Right atrium auricular region (tissue), 2 donors: ENCODE measurements at regions not wholly inside any gene's neighbourhood (a gene's known extent, or its start where the extent isn't known, plus 50 kb on each side); places are given as distances from the start of the nearest gene placed in this dataset.

Source experiments
- DNase-seq: peaks from one replicate; pipeline ENCODE4 v3.0.0-alpha.2; 2019; ENCODE audit warnings: low spot score
- H3K27ac ChIP-seq, 2 donors: fragments of 200-600 bp; sonication (generic); 1 replicate in 1 of 2; 2 replicates in 1 of 2; pipeline ENCODE4 v1.5.1; 2016 to 2019
- H3K27me3 ChIP-seq, 2 donors: fragments of 200-600 bp; sonication (generic); one replicate each; pipeline versions ENCODE4 v1.5.1 to v1.6.0; 2017 to 2019
- H3K36me3 ChIP-seq: fragments of 200-600 bp; sonication (generic); one replicate; pipeline ENCODE4 v1.5.1; 2016
- H3K4me1 ChIP-seq, 2 donors: fragments of 200-600 bp; sonication (generic); one replicate each; pipeline versions ENCODE4 v1.5.1 to v1.6.0; 2017 to 2019
- H3K4me3 ChIP-seq, 2 donors: fragments of 200-600 bp; sonication (generic); 1 replicate in 1 of 2; 2 replicates in 1 of 2; pipeline ENCODE4 v1.5.1; 2017 to 2019; ENCODE audit warnings: mild to moderate bottlenecking in 1 of 2, moderate library complexity in 1 of 2
- H3K9me3 ChIP-seq, 2 donors: fragments of 200-600 bp; sonication (generic); one replicate each; pipeline ENCODE4 v1.5.1; 2019
- CTCF ChIP-seq, 2 donors: fragments of 200-600 bp; sonication (generic); IDR thresholded peaks; one replicate each; pipeline ENCODE4 v1.5.1; 2019; ENCODE audit warnings: antibody characterized with exemption in 2 of 2

- Histone ChIP-seq H3K27ac (no peak overlapping the region), H3K4me3 (no peak overlapping the region), H3K9me3 (peaks cover 0 to 1% of the 10 kb centered on the region in 2 donors), H3K36me3 (no peaks in the 10 kb centered on the region), H3K4me1 (no peaks in the 10 kb centered on the region), H3K27me3 (no peaks in the 10 kb centered on the region)
- DNase-seq, result no peak
- no peak for TF ChIP-seq CTCF (IDR thresholded peaks at IDR 0.05)
These were observed 90.4 kb downstream of the NUP35 start for GRCh38 chr2:183214680-183215079.

DNA sequence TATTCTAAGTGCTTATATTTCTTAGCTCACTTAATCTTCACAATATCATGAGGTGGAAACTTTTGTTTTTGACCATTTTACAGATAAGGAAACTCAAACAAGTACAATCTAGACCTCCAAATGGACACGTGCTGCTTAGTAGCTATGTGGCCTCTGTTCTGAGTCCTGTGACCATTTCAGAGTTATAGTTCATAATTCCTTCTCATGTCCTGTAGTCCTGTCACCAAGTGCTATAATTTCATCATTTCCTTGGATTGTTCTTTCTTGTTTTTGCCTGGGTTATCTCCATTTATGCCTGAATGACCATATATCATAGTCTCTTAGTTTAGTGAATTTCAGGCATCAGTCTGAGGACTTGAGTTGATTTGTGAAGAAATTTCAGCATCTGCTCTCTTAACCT lies 91.7 kb downstream of the NUP35 start:
- no peak for TF ChIP-seq CTCF (IDR thresholded peaks at IDR 0.05)
- H3K27ac ChIP-seq, result no peak overlapping the region
- H3K27me3 ChIP-seq, result no peaks in the 10 kb centered on the region
- H3K4me1 ChIP-seq, result no peaks in the 10 kb centered on the region
- no peak overlapping the region for H3K4me3 ChIP-seq
- DNase-seq, result no peak
- H3K9me3 ChIP-seq, result no peaks in the 10 kb centered on the region
- no peaks in the 10 kb centered on the region for H3K36me3 ChIP-seq

DNA sequence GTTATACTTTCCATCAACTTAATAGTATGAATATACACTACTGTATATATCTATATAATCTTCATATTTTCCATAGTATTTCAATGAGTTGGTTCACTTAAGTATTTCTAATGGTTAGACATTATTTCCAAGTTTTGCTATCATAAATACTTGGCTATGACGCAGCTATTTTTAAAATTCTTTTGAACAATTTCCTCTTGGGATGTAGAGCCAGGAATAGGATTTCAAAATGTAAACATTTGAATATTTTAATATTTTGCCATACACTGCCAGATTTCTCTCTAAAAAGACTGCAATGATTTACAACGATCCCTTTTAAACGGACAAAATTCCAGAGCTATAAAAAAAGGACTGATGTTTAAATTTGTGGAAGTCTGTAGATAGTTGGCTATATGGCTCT lies 95.6 kb downstream of the NUP35 start:
- no peak overlapping the region for H3K27ac ChIP-seq
- no peaks in the 10 kb centered on the region for H3K36me3 ChIP-seq
- no peak overlapping the region for H3K4me3 ChIP-seq
- no peak for DNase-seq
- no peaks in the 10 kb centered on the region for H3K4me1 ChIP-seq
- no peaks in the 10 kb centered on the region for H3K9me3 ChIP-seq
- H3K27me3 ChIP-seq, result no peaks in the 10 kb centered on the region
- TF ChIP-seq CTCF (IDR thresholded peaks at IDR 0.05), result no peak

GRCh38 chr2:183222751-183223150 lies 98.5 kb downstream of the NUP35 start:
- H3K9me3 ChIP-seq, result no peaks in the 10 kb centered on the region
- no peak for TF ChIP-seq CTCF (IDR thresholded peaks at IDR 0.05)

DNA sequence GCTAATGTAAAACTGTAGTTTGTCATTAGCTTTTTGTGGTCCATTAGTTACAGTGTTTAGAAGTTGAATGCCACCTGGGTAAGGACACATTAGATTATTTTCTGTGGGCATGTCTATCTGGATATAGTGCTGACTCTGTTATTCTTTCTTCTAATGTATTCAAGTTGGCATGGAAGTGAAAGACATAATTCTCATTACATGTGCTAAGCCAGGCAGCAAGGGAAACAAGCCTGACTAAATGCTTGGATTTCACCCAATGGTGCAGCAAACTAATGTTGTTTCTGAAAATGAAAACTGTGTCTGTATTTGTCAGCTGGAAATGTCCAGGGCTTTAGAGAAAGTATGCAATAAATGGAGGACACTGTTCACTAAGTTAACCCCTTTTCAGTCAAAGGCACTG lies 100.7 kb downstream of the NUP35 start:
- Histone ChIP-seq H3K9me3 (no peaks in the 10 kb centered on the region), H3K27me3 (no peaks in the 10 kb centered on the region), H3K27ac (no peak overlapping the region), H3K4me3 (no peak overlapping the region), H3K4me1 (peaks cover 0 to 3% of the 10 kb centered on the region in 2 donors), H3K36me3 (no peaks in the 10 kb centered on the region)
- TF ChIP-seq CTCF (IDR thresholded peaks at IDR 0.05), result no peak
- DNase-seq, result no peak

More at GRCh38 chr2:183222751-183223150, 98.5 kb downstream of the NUP35 start:
- Histone ChIP-seq H3K36me3 (no peaks in the 10 kb centered on the region), H3K27me3 (no peaks in the 10 kb centered on the region), H3K4me3 (no peak overlapping the region), H3K27ac (no peak overlapping the region), H3K4me1 (peaks cover 0 to 3% of the 10 kb centered on the region in 2 donors)
- no peak for DNase-seq

DNA sequence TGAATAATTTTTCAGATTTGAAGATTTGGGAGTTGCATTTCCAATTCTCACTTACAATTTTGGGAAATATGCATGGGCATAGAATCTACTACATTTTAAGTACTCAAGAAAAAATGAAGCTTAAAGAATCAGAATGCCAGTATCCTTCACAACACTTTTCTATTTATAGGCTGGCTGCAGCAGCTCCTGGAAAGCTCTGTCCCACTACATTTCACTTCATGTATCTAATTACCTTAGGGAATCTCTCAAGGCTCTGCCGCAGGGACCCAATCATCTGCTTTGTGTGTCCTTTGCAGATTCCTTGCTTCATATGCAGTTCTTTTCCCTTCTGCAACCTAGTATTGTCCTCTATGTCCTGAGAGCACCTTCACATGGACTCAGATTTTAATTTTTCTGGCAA lies 102.9 kb downstream of the NUP35 start:
- no peaks in the 10 kb centered on the region for H3K27me3 ChIP-seq
- TF ChIP-seq CTCF (IDR thresholded peaks at IDR 0.05), result no peak
- peaks cover 0 to 3% of the 10 kb centered on the region in 2 donors for H3K4me1 ChIP-seq
- DNase-seq, result no peak
- H3K27ac ChIP-seq, result no peak overlapping the region
- no peak overlapping the region for H3K4me3 ChIP-seq
- no peaks in the 10 kb centered on the region for H3K9me3 ChIP-seq
- no peaks in the 10 kb centered on the region for H3K36me3 ChIP-seq
